NB4 (cell line): ENCODE measurements at regions not wholly inside any gene's neighbourhood (a gene's known extent, or its start where the extent isn't known, plus 50 kb on each side); places are given as distances from the start of the nearest gene placed in this dataset.

Experiments used
- DNase-seq: peaks from one replicate; pipeline ENCODE4 v3.0.0; 2010; ENCODE audit warnings: low read depth
- H3K4me3 ChIP-seq: one replicate; pipeline ENCODE4 v1.5.1; 2011; ENCODE audit warnings: mild to moderate bottlenecking, low read depth, low read length, moderate library complexity
- CTCF ChIP-seq: IDR thresholded peaks from one replicate; pipeline ENCODE4 v1.5.1; 2012; ENCODE audit warnings: low read depth, low read length
- MAX ChIP-seq: IDR thresholded peaks from 2 replicates; pipeline ENCODE4 v1.6.1; 2011; ENCODE audit warnings: low read depth, low read length
- MYC ChIP-seq: IDR thresholded peaks from 2 replicates; pipeline ENCODE4 v1.6.1; 2011; ENCODE audit warnings: low read depth, low read length
- POLR2A ChIP-seq: IDR thresholded peaks from 2 replicates; pipeline ENCODE4 v1.6.1; 2011; ENCODE audit warnings: mild to moderate bottlenecking; ENCODE audit not compliant: insufficient read length; ENCODE audit errors: extremely low read depth

DNA sequence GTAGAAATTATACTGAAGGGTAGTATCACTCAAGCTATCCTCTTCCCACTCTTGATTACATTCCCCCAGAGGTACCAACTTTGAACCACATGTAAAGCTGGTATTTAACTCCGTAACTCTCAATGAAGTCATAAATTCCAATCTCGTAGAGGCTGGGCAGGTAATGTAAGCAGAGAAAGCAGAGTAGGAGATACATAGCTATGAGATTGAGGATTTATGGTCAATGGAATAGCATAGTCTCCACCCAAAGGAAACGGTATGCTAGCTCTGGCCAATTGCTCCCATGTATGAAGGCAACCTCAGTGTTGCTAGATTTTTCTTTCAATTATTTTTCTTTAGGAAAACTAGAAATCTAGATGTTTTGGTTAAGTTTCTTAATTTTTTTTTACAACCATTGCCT lies 163.1 kb upstream of the NRIP1 start:
- DNase-seq, result no peak
- no peak overlapping the region for H3K4me3 ChIP-seq
- no peak for TF ChIP-seq MYC
- TF ChIP-seq MAX, result no peak
- TF ChIP-seq CTCF, result no peak
- TF ChIP-seq POLR2A, result no peak

- DNase-seq, result no peak
- no peak overlapping the region for H3K4me3 ChIP-seq
- TF ChIP-seq MAX, result no peak
Observed at GRCh38 chr21:15229390-15229789, 164.6 kb upstream of the NRIP1 start.

GRCh38 chr21:15233611-15234010 lies 168.8 kb upstream of the NRIP1 start:
- TF ChIP-seq MAX (no peak), CTCF (no peak), MYC (no peak), POLR2A (no peak)
- no peak overlapping the region for H3K4me3 ChIP-seq
- no peak for DNase-seq

GRCh38 chr21:15236111-15236510 lies 171.3 kb upstream of the NRIP1 start:
- H3K4me3 ChIP-seq, result no peak overlapping the region
- TF ChIP-seq MYC (no peak), MAX (no peak), CTCF (no peak), POLR2A (no peak)
- no peak for DNase-seq

DNA sequence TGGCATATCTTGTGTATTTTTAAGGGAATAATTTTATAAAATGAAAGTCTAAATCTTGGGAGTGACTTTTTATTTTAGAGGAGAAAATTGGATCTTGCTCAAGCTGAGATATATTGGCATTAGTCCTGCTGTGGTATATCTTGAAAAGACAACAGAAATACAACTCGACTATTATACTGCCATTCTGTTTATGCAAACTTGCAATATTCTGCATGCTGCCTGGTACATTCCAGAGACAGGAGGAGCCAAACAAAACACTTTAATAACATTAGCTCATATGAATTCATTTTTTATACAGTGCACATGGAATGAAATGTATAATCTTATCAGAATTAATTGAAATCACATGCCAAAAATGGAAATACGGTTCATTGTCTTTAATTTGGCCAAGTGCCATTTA lies 176.0 kb upstream of the NRIP1 start:
- no peak for TF ChIP-seq MYC
- TF ChIP-seq POLR2A, result no peak
- no peak for TF ChIP-seq MAX
- TF ChIP-seq CTCF, result no peak
- no peak for DNase-seq
- H3K4me3 ChIP-seq, result no peak overlapping the region

DNA sequence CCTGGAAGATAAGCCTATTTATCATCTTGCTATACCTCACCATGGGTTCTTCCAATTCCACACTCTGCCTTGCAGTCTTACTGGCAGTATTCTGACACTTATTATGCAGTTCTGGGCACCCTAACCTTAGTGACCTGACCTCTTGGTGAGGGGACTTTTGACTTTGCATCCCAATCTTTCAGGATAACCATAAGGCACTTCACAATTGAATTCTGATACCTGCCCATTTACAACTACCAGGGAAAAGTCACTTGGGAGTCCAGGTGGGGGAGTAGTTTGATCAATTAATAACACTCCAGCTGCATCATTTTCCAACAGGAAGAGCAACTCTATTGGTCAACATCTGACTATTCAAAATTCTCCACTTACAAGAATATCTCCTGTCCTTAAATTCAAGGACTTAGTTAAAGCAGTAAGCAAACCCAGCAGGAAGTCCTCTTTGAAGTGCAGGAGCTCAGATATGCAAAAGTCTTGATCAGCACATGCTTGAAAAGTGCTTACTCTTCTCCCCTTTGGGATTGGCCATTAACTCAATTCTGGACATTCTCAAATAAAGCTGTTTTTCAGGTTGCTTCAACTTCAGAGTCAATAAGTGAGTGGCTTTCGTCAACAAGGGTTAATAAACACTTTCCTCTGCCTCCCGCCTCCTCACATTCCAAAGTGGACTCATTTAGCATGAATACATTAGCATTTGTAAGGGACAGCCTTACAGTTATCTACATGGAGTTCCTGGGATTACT lies 177.4 kb upstream of the NRIP1 start:
- TF ChIP-seq CTCF (no peak), MYC (no peak), POLR2A (no peak), MAX (no peak)
- no peak overlapping the region for H3K4me3 ChIP-seq
- DNase-seq, result no peak
